Ovary (tissue), 3 donors: ENCODE measurements at regions not wholly inside any gene's neighbourhood (a gene's known extent, or its start where the extent isn't known, plus 50 kb on each side); places are given as distances from the start of the nearest gene placed in this dataset.

Experiments
- CTCF ChIP-seq, 3 donors: fragments of 450-650 bp in 2 of 3; fragments of 200-600 bp in 1 of 3; IDR thresholded peaks; one replicate each; pipeline versions ENCODE4 v1.5.1 to v1.8.0; 2016 to 2022; ENCODE audit warnings: antibody characterized with exemption in 3 of 3, mild to moderate bottlenecking in 1 of 3
- POLR2A ChIP-seq: fragments of 450-650 bp; IDR thresholded peaks from one replicate; pipeline ENCODE4 v1.6.1; 2017; ENCODE audit warnings: antibody characterized with exemption, mild to moderate bottlenecking, moderate library complexity
- donor health status: DM: no; HTN: no; CAD: no.

- TF ChIP-seq POLR2A (no peak), CTCF (IDR thresholded peaks at IDR 0.05) (peak; percentile 70 to 80 (median 76))
Measured at GRCh38 chr21:15483138-15483780, 246.5 kb upstream of the USP25 start.
